HG03565 (cell line): ENCODE measurements at regions not wholly inside any gene's neighbourhood (a gene's known extent, or its start where the extent isn't known, plus 50 kb on each side); places are given as distances from the start of the nearest gene placed in this dataset.

Experiments
- ATAC-seq: cut with Tn5 transposase; IDR thresholded peaks from one replicate; pipeline ENCODE4 v1.9.1; 2021; ENCODE audit warnings: mild to moderate bottlenecking, moderate library complexity; ENCODE audit not compliant: unreplicated experiment

DNA sequence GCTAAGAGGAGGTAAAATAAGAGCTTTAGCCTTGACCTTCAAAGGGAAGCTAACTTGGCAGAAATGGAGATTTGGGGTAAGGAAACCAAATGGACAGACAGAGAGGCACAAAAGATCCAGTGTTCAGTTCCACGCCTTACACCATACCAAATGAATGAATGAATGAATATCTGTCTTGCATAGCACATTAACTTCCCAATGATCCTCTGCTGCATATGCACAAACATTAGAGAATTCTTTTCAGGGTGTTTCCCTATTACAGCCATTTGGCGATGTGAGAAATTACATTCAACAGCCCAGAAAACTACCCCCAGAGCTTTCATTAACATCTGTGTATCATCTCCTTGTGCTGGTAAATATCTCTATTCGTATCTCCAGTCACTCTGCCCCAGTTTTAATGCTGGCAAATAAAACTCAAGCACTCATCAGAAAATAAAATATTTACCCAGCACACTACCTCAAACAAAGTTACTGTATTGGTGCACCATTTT, 1056.2 kb downstream of the SORCS3 start:
- no peak for ATAC-seq

- no peak for ATAC-seq
Observed at GRCh38 chr10:105691811-105692210, 1050.7 kb downstream of the SORCS3 start.

GRCh38 chr10:105682911-105683310, 1041.8 kb downstream of the SORCS3 start:
- ATAC-seq, result no peak

GRCh38 chr10:105681051-105681450, 1040.0 kb downstream of the SORCS3 start:
- no peak for ATAC-seq

DNA sequence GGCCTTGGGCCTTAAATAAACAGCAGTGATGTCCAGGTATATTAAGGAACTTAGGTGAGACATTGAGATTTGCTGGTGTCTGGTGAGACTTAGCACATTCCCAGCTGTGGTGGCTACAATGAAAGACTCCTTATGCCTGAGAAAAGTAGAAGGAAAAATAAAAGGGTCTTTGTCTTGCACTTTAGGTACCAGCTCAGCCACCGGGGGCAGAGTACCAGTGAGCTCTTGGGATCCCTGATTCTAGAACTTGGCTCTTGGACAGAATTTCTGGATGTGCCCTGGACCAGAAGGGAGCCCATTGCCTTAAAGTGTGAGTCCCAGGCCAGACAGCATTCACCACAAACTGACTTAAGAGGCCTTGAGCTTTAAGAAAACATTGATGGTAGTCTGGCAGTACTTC, 1038.7 kb downstream of the SORCS3 start:
- no peak for ATAC-seq

- no peak for ATAC-seq
Observed at GRCh38 chr10:105675333-105675732, 1034.2 kb downstream of the SORCS3 start.

DNA sequence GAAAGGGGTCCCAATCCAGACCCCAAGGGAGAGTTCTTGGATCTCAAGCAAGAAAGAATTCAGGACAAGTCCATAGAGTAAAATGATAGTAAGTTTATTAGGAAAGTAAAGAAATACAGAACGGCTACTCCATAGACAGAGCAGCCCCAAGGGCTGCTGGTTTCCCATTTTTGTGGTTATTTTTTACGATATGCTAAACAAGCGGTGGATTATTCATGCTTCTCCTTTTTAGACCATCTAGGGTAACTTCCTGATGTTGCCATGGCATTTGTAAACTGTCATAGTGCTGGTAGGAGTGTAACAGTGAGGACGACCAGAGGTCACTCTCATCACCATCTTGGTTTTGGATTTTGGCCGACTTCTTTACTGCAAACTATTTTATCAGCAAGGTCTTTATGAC, 1033.4 kb downstream of the SORCS3 start:
- no peak for ATAC-seq

GRCh38 chr10:105658696-105659095, 1017.6 kb downstream of the SORCS3 start:
- no peak for ATAC-seq

GRCh38 chr10:105656856-105657255, 1015.8 kb downstream of the SORCS3 start:
- ATAC-seq, result no peak

DNA sequence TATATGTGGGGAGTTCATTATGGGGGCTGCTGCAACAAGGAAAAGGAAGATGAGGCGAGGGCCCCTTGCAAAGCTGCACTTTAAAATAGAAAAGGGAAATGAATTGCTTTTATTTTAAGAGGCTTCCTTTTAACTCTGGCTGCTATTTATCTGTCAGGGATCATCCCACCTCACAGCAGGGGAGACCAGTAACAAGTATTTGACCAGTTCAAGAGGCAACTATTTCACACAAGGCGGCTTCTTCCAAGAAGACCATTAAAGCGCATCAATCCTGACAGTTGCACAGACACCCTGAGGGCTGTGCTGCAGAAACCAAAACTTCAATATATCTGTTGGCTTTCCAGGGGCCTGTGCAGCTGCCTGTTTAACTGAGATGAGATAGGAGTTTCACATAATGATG, 1009.2 kb downstream of the SORCS3 start:
- no peak for ATAC-seq

GRCh38 chr10:105647354-105647753, 1006.3 kb downstream of the SORCS3 start:
- no peak for ATAC-seq

DNA sequence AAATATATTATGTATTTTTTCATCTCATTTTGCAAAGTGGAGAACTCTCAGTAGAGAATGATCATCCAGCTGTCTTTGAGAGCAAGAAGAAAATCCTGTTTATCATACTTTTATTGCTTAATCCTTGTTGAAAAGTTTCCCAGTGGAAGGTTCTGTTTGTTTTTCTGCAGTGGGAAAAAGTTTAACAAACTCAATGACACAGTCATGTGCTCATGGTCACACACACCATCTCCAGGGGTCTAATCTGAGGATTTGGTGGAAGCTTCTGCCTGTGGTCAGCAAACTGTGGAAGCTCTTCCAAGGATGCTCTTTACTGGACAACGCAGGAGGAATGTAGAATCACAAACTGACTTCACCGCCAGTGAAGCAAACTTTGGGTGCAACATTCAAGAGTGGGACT, 1003.9 kb downstream of the SORCS3 start:
- no peak for ATAC-seq

- ATAC-seq, result no peak
Observed at GRCh38 chr10:105644559-105644958, 1003.5 kb downstream of the SORCS3 start.

- no peak for ATAC-seq
Observed at GRCh38 chr10:105644091-105644490, 1003.0 kb downstream of the SORCS3 start.

DNA sequence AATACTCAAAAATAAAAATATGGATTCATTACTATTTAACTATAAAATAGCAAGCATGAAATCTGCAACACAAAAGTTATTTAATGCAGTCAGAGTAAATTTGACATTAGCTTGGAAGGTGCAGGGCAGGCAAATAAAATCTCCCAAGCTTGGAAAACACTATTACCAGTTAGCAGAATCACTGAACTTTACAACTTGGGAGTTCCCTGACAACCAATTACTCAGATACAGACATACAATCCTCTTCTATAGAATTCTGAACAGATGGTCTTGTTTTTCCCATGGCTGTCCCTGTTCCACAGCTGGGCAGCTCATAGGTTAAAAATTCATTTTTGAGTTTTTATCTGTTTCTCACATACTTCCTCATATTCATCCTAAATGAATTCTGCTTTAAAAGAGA, 1002.6 kb downstream of the SORCS3 start:
- no peak for ATAC-seq

- no peak for ATAC-seq
Observed at GRCh38 chr10:105634281-105634680, 993.2 kb downstream of the SORCS3 start.

- ATAC-seq, result no peak
Observed at GRCh38 chr10:105615715-105616365, 974.8 kb downstream of the SORCS3 start.

DNA sequence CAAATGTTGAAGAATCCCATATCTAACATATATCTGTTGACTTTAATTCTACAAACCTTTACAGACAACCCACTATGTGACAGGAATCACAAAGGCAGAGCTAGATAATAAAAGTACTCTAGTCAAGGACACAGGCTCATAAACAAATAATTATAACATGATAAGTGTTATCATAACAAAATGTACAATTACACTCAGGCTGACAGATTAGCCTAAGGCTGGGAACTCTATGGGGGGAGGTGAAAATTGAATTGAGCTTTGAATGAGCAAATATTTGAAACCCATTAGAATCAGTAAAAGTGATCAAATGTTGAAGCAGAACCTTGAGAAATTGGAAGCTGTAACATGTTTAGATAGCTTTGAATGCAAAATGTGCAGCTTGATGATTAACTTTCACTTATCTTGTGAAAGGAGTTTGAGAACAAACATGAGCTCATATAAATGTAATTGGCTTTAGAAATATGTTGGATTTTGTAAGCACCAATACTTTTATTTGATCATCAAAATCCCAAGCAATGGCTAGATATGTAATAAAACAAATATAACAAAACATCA, 970.2 kb downstream of the SORCS3 start:
- ATAC-seq, result no peak

DNA sequence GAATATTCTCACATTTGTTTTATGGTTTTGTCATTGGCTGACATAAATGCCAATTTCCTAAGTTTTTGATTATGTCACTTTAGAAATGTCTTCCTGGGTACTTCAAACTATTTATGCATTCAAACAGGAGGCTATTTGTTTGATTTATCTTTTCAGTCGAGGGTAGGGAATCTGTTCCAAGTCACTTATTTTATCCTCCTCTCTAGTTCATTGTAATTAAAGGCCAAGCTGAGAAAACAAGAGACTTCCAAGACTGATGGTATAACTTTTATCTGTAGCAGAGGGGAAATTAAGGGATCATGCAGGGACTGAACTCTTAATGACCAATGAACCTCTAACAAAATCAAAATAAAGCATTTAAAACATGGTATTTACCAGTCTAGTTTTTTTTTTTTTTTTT, 968.4 kb downstream of the SORCS3 start:
- ATAC-seq, result no peak

DNA sequence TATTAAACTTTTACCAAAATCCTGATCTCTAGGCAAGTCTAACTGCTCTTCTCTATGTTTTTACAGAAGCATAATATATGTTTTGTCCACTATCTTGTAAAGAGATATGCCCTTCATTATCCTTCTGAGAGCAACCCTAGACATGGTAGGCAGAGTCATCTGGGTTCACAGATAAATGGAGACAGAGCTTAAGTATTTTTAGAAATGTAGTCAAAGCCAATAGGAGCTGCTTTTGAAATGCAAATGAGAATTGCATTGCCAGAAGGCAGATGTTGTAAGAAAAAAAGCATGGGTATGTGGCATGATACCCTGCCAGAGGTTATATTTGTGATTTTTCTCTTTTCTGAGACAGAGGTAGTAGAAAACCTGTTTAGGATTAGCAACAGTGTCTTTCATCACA, 964.8 kb downstream of the SORCS3 start:
- no peak for ATAC-seq

GRCh38 chr10:105605104-105605503, 964.0 kb downstream of the SORCS3 start:
- no peak for ATAC-seq

DNA sequence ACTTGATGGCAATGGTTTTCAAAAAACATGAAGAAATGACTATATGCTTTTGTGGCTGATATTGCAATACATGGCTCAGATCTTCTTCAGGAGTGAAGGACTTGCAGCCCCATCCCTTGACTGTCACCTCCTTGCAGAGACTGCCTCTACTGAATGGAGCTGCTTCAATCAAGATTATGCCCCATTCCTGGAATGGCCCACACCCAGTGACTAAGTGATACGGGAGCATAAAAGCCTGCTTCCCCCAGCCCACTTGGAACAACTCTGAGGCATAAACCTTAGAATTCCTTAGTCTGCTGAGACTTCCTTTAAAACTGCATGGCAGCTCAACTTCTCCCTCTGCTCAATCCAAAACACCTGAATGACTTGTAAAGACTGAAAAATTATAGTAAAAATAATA, 957.1 kb downstream of the SORCS3 start:
- no peak for ATAC-seq

GRCh38 chr10:105597312-105597711, 956.2 kb downstream of the SORCS3 start:
- no peak for ATAC-seq
